ENCODE measurements at regions not wholly inside any gene's neighbourhood (a gene's known extent, or its start where the extent isn't known, plus 50 kb on each side); places are given as distances from the start of the nearest gene placed in this dataset.

- DNase-seq: no peak
Observed at GRCh38 chr10:62453274-62453673, 79.1 kb downstream of the ZNF365 start.

DNA sequence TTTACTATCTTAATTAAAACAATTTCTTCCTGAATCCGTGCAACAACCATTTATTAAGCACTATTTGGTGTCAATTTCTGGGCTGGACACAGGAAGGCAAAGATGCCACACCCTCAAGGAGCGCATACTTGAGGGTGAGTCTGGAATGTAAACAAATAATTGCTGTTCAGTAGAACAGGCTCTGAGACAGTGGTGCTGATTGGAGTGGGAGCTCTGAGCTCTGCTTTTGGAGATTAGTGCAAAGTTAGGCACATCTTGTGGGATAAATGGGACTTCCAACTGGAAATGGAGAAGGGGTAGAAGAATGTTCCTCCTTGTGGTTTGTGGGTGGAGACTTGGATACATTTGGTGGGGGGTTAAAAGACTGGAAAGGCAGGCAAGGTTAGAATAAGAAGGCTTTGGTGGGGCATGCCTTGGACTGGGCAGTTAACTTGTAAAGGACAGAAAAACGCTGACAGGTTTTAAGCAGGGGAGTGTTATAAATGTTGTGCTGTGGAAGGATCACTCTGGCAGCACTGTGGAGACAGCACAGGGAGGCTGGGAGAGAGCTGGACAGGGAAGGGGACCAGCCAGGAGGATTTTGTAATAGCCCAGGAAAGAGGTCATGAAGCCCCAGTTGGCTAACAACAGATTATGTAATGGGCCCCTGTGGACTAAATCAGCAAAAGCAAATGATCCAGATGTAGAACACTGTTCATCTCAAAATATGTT, 80.7 kb downstream of the ZNF365 start:
- no peak for DNase-seq

DNA sequence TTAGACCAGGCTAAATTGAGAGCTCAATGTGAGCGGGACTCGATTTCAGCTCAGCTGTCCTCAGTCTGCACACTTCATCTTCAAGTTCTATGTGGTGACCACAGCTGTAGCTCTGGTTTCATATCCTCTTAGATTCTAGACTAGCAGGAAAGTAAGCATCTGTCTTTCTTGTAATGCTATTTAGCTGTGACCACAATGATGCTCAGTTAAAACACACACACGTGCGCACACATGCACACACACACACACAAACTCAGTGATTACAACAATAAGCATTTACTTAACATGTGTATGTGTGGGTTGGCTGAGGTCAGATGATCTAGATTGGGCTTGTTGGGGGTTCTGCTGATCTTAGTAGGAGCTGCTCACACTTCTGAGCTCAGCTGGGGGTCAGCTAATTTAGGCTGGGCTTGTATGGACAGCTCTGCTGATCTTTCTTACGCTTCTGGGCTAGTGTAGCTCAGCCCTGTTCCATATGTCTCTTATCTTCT, 82.5 kb downstream of the ZNF365 start:
- DNase-seq: no peak

GRCh38 chr10:62457196-62457595, 83.0 kb downstream of the ZNF365 start:
- DNase-seq: no peak

- DNase-seq: no peak
Observed at GRCh38 chr10:62457598-62457997, 83.4 kb downstream of the ZNF365 start.

- no peak for DNase-seq
Observed at GRCh38 chr10:62459072-62459471, 84.9 kb downstream of the ZNF365 start.

- DNase-seq: no peak
Observed at GRCh38 chr10:62459500-62459899, 85.3 kb downstream of the ZNF365 start.

GRCh38 chr10:62460393-62460792, 86.2 kb downstream of the ZNF365 start:
- no peak for DNase-seq

- DNase-seq: no peak
Observed at GRCh38 chr10:62461120-62461519, 87.0 kb downstream of the ZNF365 start.

DNA sequence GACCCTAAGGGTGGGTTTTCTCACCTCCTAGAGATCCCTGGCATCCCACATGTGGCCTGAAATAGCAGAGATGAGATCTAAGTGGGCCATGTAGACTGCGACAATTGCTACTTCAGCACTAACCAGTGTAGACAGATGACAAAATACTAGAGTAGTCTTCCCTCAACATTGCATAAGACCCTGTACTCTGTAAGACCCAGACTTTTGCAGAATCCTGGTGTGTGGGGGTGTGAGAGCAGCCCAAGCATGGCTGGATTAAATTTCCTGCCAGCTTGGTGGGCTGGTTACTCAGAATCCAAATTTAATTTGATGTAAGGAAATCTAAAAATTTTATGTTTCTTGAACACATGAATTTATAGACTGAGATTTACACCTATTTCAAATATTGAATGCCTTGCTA, 88.3 kb downstream of the ZNF365 start:
- no peak for DNase-seq

DNA sequence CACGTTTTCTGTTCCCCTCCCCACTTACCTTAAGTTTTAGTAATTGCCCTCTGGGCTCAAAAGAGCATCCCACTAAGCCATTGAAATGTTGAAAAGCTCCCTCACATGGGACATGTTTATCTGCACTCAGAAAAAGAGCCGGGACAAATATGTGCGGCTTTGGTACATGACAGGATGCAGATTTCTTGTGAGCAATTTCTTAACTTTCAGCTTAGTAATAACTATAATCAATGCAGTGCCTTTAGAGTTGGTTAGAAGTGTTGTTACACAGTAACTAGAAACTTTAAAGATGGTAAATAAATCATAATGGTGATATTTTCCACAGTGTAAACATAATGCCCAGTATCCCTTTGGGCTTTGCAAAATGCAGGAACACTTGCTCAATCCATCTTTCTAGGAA, 89.2 kb downstream of the ZNF365 start:
- DNase-seq: no peak

DNA sequence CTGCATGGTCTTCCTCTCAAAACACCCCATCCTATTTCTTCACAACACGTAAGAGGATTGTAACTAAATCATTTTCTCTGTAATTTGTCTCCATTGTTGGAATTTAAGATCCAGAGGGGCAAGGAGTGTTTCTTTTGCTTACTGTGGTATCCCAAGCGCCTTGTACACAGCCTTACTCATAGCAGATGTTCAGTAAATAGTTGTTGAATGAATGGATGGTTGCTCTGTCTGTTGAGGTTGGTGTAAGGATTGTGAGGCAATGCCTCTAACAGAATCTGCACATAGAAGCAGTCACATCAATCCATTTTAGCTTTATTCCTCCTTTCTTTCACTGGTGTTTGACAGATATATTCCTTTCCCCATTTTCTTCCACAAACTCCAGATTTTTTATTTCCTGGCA, 90.1 kb downstream of the ZNF365 start:
- DNase-seq: no peak

GRCh38 chr10:62466590-62466989, 92.4 kb downstream of the ZNF365 start:
- DNase-seq: no peak

GRCh38 chr10:62467527-62467926, 93.4 kb downstream of the ZNF365 start:
- DNase-seq: no peak

- no peak for DNase-seq
Observed at GRCh38 chr10:62471711-62472110, 97.5 kb downstream of the ZNF365 start.

DNA sequence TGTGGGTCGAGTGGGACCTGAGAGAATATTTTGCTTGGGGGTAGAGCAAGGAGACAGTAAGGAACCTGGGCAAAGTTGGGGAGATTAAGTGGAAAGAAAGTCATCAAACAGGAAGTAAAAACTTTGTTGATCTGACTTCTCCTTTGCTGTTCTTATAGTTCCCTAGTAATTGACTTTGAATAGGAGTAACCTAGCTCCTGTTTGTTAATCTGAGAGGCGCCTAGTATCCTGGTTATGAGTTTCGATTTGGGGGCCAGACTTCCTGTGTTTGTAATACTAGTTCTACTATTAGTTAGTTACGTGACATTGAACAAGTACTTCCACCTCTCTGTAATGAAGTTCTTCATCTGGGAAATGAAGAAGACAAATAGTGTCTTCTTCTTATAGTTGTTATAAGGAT, 99.1 kb downstream of the ZNF365 start:
- no peak for DNase-seq

- DNase-seq: no peak
Observed at GRCh38 chr10:62475551-62475950, 101.4 kb downstream of the ZNF365 start.

DNA sequence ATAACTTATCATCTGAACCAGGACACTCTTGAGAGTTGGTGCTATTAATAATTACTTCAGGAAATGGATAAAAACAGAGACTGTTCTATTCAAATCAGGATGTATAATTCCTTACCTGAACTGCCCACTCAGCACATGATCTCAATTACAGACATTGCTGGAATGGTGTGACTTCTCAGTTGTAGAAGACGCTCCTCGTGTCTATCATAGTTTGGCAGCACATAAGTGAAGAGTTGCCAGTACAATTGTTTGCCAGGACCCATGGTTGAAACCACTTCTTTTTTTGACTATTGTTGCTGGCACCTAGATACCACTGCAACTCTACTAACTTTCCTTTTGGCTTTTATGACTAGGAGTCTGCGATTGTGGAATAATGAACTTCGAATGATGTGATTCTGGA, 105.4 kb downstream of the ZNF365 start:
- no peak for DNase-seq

- DNase-seq: no peak
Observed at GRCh38 chr10:62480196-62480595, 106.0 kb downstream of the ZNF365 start.

DNA sequence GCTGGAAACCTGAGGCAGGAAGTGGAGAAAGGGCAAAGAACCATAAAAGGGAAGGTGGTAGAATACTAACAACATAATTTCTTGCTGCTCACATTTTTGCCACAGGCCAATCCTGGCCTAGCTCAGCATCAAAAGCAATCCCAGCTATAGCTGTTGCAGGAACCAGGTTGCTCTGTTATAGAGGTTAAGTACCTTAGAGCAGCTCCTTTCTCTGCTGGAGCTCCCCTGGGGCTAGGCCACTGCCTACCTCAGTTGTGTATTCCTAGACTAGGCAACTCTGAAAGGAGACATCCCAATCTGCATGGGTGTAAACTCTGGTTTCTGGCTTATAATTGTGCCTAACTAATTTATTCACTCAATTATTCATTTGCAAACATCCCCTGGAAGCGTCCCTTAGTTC, 108.4 kb downstream of the ZNF365 start:
- DNase-seq: no peak

GRCh38 chr10:62491597-62491996, 117.4 kb downstream of the ZNF365 start:
- no peak for DNase-seq

GRCh38 chr10:62492012-62492869, 118.1 kb downstream of the ZNF365 start:
- DNase-seq: no peak

GRCh38 chr10:62492870-62493180, 118.7 kb downstream of the ZNF365 start:
- no peak for DNase-seq

GRCh38 chr10:62496925-62497324, 122.8 kb downstream of the ZNF365 start:
- no peak for DNase-seq
